DOHH2 (cell line): ENCODE measurements at regions not wholly inside any gene's neighbourhood (a gene's known extent, or its start where the extent isn't known, plus 50 kb on each side); places are given as distances from the start of the nearest gene placed in this dataset.

Source experiments
- H3F3A ChIP-seq: fragments of 200-600 bp; sonication (generic), shearing (Covaris generic); 2 replicates; pipeline ENCODE4 v1.6.0; 2016; ENCODE audit warnings: antibody characterized with exemption, mild to moderate bottlenecking; ENCODE audit not compliant: control insufficient read depth, insufficient read depth
- H3K27ac ChIP-seq: fragments of 200-600 bp; sonication (generic); 2 replicates; pipeline ENCODE4 v1.5.1; 2014; ENCODE audit warnings: low read depth, mild to moderate bottlenecking, low read length, moderate library complexity
- H3K27me3 ChIP-seq: fragments of 200-600 bp; sonication (generic); 2 replicates; pipeline ENCODE4 v1.6.1; 2014; ENCODE audit warnings: mild to moderate bottlenecking, low read length, mixed read lengths; ENCODE audit not compliant: control insufficient read depth
- H3K36me3 ChIP-seq: fragments of 200-600 bp; sonication (generic); 2 replicates; pipeline ENCODE4 v1.6.1; 2014; ENCODE audit warnings: mild to moderate bottlenecking, low read length, moderate library complexity, mixed read lengths; ENCODE audit not compliant: control insufficient read depth
- H3K4me1 ChIP-seq: fragments of 200-600 bp; sonication (generic); 2 replicates; pipeline ENCODE4 v1.6.1; 2014; ENCODE audit warnings: mild to moderate bottlenecking, low read length, mixed read lengths; ENCODE audit not compliant: control insufficient read depth
- H3K4me2 ChIP-seq: fragments of 200-600 bp; sonication (generic); 2 replicates; pipeline ENCODE4 v1.6.0; 2014; ENCODE audit warnings: mild to moderate bottlenecking, low read length, moderate library complexity
- H3K4me3 ChIP-seq: fragments of 200-600 bp; sonication (generic); 2 replicates; pipeline ENCODE4 v1.5.1; 2014; ENCODE audit warnings: mild to moderate bottlenecking, low read length, mixed read lengths
- H3K79me2 ChIP-seq: fragments of 200-600 bp; sonication (generic); 2 replicates; pipeline ENCODE4 v1.6.1; 2014; ENCODE audit warnings: mild to moderate bottlenecking, low read length, mixed read lengths; ENCODE audit not compliant: control insufficient read depth
- H3K9me2 ChIP-seq: fragments of 200-600 bp; sonication (generic); replicated peaks from 2 replicates; pipeline ENCODE4 v1.6.1; 2014; ENCODE audit warnings: mild to moderate bottlenecking, low read length, mixed read lengths; ENCODE audit not compliant: control insufficient read depth
- H3K9me3 ChIP-seq: fragments of 200-600 bp; sonication (generic); 2 replicates; pipeline ENCODE4 v1.6.1; 2014; ENCODE audit warnings: antibody characterized with exemption, low read length, mixed read lengths; ENCODE audit not compliant: control insufficient read depth, insufficient read depth
- H4K20me1 ChIP-seq: fragments of 200-600 bp; sonication (generic); 2 replicates; pipeline ENCODE4 v1.6.0; 2014; ENCODE audit warnings: low read depth, mild to moderate bottlenecking, antibody characterized with exemption, low read length, moderate library complexity; ENCODE audit not compliant: control insufficient read depth, insufficient read depth
- EZH2phosphoT487 ChIP-seq: fragments of 200-600 bp; sonication (generic); IDR thresholded peaks from 2 replicates; pipeline ENCODE4 v1.6.1; 2017; ENCODE audit warnings: borderline replicate concordance, mild to moderate bottlenecking, antibody characterized with exemption, low read length, moderate library complexity, mixed read lengths
- TF ChIP-seq, protein P1 (sequence below): fragments of 200-600 bp; sonication (generic); IDR thresholded peaks from one replicate; pipeline ENCODE4 v1.5.1; 2014; ENCODE audit warnings: antibody characterized with exemption, mild to moderate bottlenecking, low read depth, low read length; ENCODE audit not compliant: poor library complexity, severe bottlenecking

GRCh38 chr6:91433660-91434534 is 847.0 kb upstream of the MAP3K7 start:
- Histone ChIP-seq H3K9me2 (no peaks in the 10 kb centered on the region; the same call in 1 of the 2 replicates), H3K4me1 (no peaks in the 10 kb centered on the region), H3K79me2 (no peaks in the 10 kb centered on the region), H3K36me3 (no peaks in the 10 kb centered on the region), H3K4me3 (no peak overlapping the region), H3K27me3 (no peaks in the 10 kb centered on the region), H3K27ac (no peak overlapping the region), H3F3A (no peaks in the 10 kb centered on the region), H4K20me1 (no peaks in the 10 kb centered on the region), H3K4me2 (no peak overlapping the region), H3K9me3 (no peaks in the 10 kb centered on the region)
- TF ChIP-seq EZH2phosphoT487: no peak
- TF ChIP-seq, protein P1, sequence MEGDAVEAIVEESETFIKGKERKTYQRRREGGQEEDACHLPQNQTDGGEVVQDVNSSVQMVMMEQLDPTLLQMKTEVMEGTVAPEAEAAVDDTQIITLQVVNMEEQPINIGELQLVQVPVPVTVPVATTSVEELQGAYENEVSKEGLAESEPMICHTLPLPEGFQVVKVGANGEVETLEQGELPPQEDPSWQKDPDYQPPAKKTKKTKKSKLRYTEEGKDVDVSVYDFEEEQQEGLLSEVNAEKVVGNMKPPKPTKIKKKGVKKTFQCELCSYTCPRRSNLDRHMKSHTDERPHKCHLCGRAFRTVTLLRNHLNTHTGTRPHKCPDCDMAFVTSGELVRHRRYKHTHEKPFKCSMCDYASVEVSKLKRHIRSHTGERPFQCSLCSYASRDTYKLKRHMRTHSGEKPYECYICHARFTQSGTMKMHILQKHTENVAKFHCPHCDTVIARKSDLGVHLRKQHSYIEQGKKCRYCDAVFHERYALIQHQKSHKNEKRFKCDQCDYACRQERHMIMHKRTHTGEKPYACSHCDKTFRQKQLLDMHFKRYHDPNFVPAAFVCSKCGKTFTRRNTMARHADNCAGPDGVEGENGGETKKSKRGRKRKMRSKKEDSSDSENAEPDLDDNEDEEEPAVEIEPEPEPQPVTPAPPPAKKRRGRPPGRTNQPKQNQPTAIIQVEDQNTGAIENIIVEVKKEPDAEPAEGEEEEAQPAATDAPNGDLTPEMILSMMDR: no peak

DNA sequence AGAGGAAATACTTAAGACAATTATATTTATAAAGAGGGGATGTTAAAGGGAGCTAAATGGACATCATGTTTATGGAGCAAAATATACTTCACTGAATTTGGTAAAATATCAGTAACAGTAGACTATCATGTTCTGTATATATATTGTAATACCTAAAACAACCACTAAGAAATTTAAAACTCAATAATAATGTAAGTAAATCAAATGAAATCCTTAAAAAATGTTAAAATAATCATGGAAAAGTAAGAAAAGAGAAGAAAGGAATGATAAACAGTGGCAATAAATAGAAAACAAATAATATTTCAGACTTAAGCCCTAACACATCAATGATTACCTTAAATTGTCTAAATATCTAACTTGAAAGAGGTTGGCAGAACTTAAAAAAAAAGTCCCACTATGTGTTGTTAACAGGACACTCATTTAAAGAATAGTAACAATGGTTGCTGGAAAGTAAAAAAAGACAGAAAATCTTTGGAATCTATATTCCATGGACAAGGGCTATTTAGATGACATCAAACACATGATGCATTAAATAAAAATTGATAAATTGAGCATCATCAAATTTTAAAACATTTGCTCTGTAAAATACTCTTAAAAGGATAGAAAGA is 842.2 kb upstream of the MAP3K7 start:
- no peak overlapping the region for H3K27ac ChIP-seq
- no peaks in the 10 kb centered on the region for H3K9me3 ChIP-seq
- H3F3A ChIP-seq: no peaks in the 10 kb centered on the region
- no peaks in the 10 kb centered on the region for H3K4me1 ChIP-seq
- no peaks in the 10 kb centered on the region for H3K36me3 ChIP-seq
- no peaks in the 10 kb centered on the region for H3K27me3 ChIP-seq
- no peaks in the 10 kb centered on the region; the same call in 1 of the 2 replicates for H3K9me2 ChIP-seq
- TF ChIP-seq, protein P1: peak; percentile 20
- no peak for TF ChIP-seq EZH2phosphoT487
- no peaks in the 10 kb centered on the region for H4K20me1 ChIP-seq
- no peaks in the 10 kb centered on the region for H3K79me2 ChIP-seq
- H3K4me2 ChIP-seq: no peak overlapping the region
- no peak overlapping the region for H3K4me3 ChIP-seq

DNA sequence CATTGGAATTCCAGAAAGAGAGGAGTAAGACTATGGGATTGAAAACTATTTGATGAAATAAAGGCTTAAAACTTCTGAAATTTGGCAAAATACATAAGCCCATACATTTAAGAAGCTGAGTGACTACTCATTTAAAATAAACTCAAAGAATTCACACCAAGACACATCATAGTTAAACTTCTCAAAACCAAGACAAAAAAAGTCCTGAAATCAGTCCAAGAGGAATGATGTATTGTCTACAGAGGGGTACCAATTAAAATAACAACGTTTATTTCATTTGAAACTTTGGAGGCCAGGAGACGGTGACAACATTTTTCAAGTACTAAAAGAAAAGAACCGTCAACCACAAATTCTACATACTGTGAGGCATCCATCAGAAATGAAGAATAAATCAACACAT is 841.4 kb upstream of the MAP3K7 start:
- Histone ChIP-seq H3K4me2 (no peak overlapping the region), H3K36me3 (no peaks in the 10 kb centered on the region), H3F3A (no peaks in the 10 kb centered on the region), H3K9me2 (no peaks in the 10 kb centered on the region; the same call in 1 of the 2 replicates), H3K79me2 (no peaks in the 10 kb centered on the region), H3K27ac (no peak overlapping the region), H3K4me3 (no peak overlapping the region), H3K4me1 (no peaks in the 10 kb centered on the region), H4K20me1 (no peaks in the 10 kb centered on the region), H3K9me3 (no peaks in the 10 kb centered on the region), H3K27me3 (no peaks in the 10 kb centered on the region)
- TF ChIP-seq, protein P1: no peak
- no peak for TF ChIP-seq EZH2phosphoT487
